Fibroblast of the aortic adventitia (primary cell): ENCODE measurements at regions not wholly inside any gene's neighbourhood (a gene's known extent, or its start where the extent isn't known, plus 50 kb on each side); places are given as distances from the start of the nearest gene placed in this dataset.
A peak's percentile ranks its signal among the peaks of the same experiment; 100 is the strongest.

Experiments
- DNase-seq: peaks from one replicate; pipeline ENCODE4 v3.0.0-alpha.2; 2010; ENCODE audit warnings: low read depth
- H3K4me3 ChIP-seq: 2 replicates; pipeline ENCODE4 v1.5.1; 2011; ENCODE audit warnings: low read depth, mild to moderate bottlenecking, control low read depth, low read length, moderate library complexity
- CTCF ChIP-seq: IDR thresholded peaks from 2 replicates; pipeline ENCODE4 v1.5.1; 2011; ENCODE audit warnings: mild to moderate bottlenecking, low read length, control low read depth, inconsistent platforms; ENCODE audit not compliant: insufficient read depth

GRCh38 chr6:168908166-168908565, 345.5 kb downstream of the THBS2 start:
- no peak for TF ChIP-seq CTCF
- peak; percentile 88 for DNase-seq
- H3K4me3 ChIP-seq: no peak overlapping the region

- no peak for TF ChIP-seq CTCF
- H3K4me3 ChIP-seq: no peak overlapping the region
- no peak for DNase-seq
Observed at GRCh38 chr6:168906391-168906790, 347.3 kb downstream of the THBS2 start.

DNA sequence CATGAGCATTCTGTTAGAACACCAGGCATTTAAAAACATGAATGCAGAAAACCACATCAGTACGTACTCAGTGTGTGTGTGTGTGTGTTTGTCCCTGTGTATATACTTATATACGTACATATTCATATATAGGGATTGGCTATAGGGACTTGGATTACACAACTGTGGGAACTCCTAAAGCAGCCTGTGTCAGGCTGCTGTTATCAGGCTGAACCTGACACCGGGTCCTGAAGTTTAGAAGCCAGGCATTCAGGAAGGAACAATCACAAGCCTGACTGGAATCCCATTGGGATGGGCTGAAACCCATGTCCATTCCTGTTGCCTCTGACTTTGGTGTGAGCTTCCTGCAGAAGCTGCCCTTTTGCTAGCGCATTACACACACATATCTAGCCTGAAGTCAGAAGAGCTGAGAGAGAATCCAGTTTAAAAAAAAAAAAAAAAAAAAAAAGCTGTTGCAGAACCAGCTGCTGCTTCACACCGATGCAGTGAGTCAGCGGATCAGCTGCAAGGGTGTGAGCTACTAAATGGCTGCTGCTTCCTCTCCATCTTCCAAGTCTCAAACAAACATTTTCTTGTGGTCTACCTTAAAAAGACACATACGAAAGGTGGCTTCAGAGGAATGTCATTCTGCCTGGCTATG, 348.1 kb downstream of the THBS2 start:
- TF ChIP-seq CTCF: no peak
- no peak overlapping the region for H3K4me3 ChIP-seq
- DNase-seq: no peak

- DNase-seq: no peak
- H3K4me3 ChIP-seq: no peak overlapping the region
- TF ChIP-seq CTCF: no peak
Observed at GRCh38 chr6:168903613-168904345, 349.9 kb downstream of the THBS2 start.

DNA sequence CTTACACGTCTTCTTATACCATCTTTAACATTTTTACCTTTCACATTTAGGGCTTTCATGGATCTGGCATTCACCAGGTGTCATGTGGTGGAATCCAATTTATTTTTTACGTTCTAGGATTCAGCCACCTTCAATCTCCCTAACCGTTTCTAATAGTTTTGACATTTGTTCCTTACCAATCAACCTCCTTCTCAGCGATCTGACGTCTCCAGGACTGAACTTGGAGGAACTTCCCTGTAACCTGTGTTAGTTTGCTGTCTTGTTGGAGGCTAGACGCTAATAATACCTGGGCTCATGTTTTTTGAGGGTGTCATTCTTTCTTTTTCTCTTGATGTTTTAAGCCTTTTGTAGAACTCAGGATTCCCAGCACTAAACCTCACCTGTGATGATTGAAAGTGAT, 351.6 kb downstream of the THBS2 start:
- DNase-seq: no peak
- TF ChIP-seq CTCF: no peak
- no peak overlapping the region for H3K4me3 ChIP-seq

DNA sequence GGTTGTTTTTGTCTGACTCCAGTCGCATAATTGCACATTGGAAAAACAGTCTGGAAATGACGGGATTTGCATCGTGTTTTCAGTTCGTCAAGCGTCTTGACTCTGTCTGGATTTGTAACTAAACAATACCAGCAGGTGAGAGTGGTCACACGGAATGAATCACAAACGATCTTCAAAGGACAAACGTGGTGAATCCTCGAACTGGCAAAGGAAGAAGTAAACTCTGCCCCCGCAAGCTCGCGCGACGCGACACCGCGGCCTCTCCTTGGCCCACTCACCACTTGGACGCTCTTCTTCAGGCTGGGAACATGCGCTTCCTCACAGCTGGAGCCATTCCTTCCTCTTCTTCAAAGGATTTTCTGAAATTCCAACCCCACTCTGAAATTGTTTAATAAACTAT, 352.6 kb downstream of the THBS2 start:
- DNase-seq: no peak
- no peak overlapping the region for H3K4me3 ChIP-seq
- no peak for TF ChIP-seq CTCF
